SK-MEL-5 (cell line): ENCODE measurements at regions not wholly inside any gene's neighbourhood (a gene's known extent, or its start where the extent isn't known, plus 50 kb on each side); places are given as distances from the start of the nearest gene placed in this dataset.
"Not testable (repeated sequence)": the region's sequence is repeated elsewhere in the genome, so short reads cannot be mapped to it uniquely, and the experiment has no call there.

Experiments used
- DNase-seq: peaks from one replicate; pipeline ENCODE4 v3.0.0-alpha.2; 2016; ENCODE audit warnings: low read depth, low spot score
- in situ Hi-C: cut with HindIII; loops from 2 replicates; pipeline ENCODE4 v1.10.0; 2016; ENCODE audit warnings: low sequenced_read_pairs, high pct_unique_total_duplicates, low pct_unique_long_range_greater_than_20kb

DNA sequence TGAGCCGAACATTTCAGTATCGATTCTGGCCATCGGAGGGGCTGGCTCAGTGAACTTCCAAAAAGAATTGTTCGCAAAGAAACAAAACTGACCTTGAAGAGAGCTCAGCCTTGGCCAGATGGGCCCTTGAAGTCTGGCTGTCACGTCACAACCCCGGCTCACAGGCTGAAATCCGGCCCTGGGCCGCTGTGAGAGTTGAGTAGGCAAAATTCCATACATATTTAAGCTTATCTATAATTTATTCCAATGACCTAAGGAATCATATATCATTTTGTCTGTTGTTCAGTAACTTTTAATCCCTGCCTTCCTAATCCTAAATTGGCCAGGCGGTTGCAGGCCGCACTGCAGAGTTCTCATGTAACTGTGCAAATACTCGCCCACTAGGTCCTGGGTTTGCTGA is 174.8 kb downstream of the LAT start:
- DNase-seq, in situ Hi-C loops: not testable (repeated sequence)

DNA sequence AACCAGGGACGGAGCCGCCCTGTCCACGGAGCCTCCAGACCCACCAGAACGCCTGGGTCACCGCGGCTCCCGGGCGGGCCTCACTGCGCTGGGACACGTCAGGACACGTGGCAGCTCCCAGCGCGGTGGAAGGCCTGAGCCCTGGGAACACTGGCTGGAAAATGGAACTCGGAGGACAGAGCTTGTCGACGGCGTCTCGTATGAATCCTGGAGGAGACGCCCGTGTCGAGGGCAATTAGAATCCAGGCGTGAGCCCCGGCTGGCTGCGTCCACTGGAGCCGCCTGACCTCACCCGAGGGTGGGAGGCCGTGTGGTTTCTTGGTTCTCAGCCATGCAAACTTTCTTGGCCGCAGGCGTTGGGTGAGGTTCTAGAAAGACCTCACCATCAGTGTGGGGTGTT is 173.9 kb downstream of the LAT start:
- no peak for DNase-seq
- in situ Hi-C loops, result no loop called here

DNA sequence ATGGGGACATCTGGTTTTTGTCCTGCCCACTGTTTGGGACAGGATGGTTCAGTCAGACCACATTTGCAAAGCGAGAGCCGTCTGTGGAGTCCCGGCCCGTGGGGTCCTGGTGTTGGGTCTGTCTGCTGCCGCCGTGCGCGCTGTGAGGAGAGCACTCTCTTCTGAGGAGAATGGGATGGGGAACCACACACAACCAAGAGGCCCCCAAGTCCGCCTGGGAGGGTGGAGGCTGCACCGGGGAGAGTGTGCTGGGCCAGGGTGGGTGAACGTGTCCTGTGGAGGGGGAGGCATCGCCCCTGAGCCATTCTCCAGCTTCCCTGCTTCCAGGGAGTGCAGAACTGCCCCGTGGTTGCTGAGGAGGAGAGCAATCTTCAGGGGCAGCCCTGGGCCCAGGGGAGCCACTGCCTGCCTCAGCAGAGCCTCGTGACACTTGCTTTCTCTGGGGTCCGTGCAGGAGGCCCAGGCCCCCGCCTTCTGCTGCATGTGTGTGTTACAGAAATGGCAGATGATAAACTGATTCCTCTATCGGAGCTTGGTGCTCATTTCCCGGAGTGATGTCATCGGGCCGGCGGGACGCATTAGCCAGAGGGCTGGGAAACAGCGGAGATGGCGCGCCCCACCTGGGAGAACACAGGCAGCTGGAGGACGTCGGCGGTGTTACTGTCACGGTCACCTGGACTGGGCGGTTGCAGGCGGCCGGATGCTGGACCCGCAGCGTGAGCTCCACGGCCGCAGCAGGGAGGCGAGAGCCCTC is 173.4 kb downstream of the LAT start:
- DNase-seq, in situ Hi-C loops: not testable (repeated sequence)

DNA sequence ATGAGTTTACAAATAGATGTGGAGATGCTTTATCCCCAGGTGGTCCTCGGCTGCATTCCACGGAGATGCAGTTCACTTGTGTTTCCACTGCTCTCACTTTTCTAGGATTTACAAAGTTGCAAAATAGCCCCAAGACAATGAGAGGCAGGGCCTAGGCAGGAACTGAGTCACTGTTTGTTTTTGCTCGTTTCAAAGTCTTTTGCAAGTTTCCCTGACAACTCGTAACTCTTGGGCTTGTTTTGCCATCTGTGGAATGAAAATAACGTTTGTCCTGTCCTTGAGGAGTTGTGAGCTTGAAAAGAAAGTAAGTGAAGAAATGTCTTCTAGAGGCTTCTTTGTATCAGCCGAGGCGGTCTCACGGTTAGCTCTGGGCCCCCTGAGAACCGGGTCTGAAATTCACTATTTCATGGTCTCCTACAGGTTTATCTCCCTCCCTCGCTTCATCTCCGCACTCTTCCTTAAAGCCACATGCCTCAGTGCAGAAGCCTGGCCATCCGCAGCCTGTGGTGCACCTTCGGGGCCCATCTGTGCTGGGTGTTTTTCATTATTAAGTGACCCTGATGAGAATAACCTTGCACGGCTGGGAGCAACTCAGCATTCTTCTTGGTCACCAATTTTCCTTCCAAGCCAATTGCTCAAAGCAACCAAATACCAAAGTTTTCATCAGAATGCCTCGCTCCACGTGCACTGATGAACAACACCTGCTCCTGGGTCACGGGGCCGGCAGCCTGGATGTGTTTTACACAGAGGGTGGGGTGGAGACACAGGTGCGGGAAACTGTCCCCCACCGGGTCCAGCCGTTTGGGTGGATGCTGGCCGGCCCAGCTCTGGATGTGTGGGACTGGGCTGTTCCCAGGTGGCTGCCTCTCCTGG is 172.4 kb downstream of the LAT start:
- in situ Hi-C loops, result not testable (repeated sequence)
- DNase-seq, result peak; percentile 5

DNA sequence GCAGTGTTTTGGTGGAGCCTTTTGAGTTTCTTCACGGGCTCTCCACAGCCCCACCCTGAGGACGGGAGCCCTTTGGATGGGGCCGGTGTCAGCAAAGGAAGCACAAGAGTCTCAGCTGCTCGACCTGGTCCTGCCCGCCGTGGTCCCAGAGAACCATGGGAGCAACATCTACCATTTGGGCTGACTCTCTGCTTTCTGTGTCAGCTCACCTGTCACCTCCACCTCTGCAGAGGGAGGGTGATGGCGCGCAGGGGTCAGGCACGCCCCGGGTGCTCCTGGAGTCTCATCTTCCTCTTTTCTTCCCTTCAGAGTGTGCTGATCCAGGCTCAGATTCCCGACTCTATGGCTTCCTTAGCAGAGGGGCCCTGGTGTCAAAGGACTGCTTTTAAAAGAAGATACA is 171.7 kb downstream of the LAT start:
- in situ Hi-C loops, result no loop called here
- no peak for DNase-seq

DNA sequence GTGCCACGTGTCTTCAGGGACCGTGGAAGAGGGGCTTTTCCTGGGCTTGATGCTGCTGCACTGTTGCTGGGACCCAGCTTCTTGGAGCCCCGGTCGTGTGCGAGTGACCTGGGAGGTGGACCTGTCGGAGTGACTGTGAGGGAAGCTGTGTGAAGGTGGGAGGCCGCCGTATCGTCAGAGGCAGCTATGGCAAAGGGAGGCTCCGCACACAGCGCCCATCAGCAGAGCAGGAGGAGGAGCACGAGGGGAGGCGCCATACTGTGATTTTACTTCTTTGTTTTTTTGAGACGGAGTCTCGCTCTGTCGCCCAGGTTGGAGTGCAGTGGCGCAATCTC is 171.0 kb downstream of the LAT start:
- in situ Hi-C loops, DNase-seq: not testable (repeated sequence)

DNA sequence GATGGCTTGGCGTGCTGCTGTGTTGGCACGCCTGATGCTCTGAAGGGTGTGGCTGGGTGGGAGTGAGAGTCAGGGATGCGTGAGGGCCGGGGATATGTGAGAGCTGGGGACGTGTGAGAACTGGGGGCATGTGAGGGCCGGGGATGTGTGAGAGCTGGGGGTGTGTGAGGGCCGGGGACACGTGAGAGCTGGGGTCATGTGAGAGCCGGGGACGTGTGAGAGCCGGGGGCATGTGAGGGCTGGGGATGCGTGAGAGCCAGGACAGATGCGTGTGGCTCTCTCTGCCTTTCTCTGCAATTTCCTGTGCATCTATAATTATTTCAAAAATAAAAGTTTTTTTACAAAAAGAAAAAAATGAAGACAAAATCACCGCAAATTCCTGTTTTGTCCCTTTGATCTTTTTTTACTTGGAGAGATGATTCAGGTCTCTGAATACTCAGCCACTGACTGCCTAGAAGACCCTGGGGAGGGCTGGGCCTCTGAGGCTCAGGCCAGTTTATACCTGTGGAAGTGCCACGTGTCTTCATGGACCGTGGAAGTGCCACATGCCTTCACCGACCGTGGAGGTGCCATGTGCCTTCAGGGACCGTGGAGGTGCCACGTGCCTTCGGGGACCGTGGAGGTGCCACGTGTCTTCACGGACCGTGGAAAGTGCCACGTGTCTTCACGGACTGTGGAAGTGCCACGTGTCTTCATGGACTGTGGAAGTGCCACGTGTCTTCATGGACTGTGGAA is 170.4 kb downstream of the LAT start:
- DNase-seq, in situ Hi-C loops: not testable (repeated sequence)

DNA sequence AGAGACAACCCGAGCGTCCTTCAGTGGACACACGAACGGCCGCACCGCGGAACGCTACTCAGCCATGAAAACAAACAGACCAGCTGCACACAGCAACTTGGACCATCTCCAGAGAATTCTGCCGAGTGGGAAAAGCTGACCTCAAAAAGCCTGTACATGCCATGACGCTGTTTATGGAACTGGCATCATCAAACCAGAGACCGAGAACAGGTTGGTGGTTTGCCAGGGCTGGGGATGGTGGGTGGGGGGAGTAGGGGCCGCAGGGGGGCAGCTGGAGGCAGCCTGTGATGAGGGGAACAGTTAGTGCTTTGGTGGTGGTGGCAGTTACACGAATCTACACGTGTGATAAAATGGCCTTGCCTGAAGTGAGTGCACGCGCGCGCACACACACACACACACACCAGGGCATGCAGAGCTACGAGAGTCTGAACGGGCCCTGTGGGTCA is 169.8 kb downstream of the LAT start:
- DNase-seq, result no peak
- in situ Hi-C loops, result no loop called here

DNA sequence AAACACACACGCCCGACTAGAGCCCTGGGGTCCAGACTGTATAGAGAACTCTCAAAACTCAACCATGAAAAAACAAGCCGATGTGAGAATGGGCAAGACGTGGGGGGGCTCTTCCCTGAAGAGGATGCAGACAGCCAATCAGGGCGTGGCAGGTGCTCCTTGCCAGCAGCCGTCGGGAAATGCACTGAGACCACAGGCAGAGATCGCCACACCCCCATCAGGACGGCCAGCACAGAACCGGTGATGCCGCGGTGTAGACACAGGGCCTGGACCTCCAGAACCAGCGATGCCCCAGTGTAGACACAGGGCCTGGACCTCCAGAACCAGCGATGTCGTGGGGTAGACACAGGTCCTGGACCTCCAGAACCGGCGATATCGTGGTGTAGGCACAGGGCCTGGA is 169.2 kb downstream of the LAT start:
- in situ Hi-C loops, result no loop called here
- no peak for DNase-seq

DNA sequence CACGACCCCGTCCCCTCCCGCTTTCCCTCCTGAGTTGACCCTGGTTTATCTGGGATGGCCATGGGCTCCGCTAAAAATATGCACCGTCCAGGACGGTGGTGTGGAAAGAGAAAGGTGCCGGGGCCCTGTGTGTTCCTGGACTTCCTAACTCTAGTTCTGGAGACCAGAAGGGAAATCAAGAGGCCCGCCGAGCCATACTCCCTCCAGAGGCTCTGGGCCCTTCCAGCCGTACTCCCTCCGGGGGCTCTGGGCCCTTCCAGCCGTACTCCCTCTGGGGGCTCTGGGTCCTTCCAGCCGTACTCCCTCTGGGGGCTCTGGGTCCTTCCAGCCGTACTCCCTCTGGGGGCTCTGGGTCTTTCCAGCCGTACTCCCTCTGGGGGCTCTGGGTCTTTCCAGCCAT is 168.5 kb downstream of the LAT start:
- DNase-seq, in situ Hi-C loops: not testable (repeated sequence)

DNA sequence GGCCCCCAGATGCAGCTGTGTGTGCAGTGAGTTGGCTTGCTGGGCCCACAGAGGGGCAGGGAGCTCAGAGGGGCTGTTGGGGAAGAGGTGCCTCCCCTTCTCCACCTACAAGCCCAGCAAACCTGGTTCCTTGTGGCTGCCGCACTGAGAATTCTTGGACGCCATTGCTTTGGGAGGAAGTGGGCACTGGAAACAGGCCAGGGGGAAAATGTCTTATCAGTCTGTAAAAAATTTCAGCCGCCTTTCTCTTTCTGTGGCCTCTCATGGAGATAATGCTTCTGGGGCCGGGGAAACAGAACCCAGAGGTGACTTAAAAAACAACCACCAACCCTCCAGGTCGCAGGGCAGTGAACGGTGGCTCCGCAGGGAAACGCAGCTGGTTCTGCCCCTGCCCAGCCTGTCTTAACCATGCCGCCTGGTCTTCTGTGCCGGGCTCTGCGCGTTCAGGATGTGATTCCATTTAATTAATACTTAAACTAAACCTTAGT is 167.7 kb downstream of the LAT start:
- in situ Hi-C loops, result not testable (repeated sequence)

DNA sequence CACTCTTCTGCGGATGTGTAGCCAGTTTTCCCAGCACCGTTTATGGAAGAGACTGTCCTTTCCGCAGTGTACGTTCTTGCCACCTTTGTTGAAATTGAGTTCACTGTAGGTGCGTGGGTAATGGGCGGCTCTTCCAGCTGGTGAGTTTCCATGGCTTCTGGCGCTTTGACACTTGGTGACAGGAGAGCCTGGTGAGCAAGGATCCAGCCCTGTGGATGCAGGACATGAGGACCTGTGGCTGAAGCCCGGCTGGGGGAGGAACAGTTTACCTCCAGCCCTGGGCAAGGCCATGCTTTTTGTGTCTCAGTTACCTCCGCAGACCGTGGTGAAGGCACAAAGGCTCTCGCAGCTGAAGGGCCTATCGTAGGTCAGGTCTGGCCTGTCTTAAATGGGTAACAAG is 166.5 kb downstream of the LAT start:
- in situ Hi-C loops, result no loop called here
- DNase-seq, result no peak

More for the DNA sequence above, 167.7 kb downstream of the LAT start:
- not testable (repeated sequence) for DNase-seq

DNA sequence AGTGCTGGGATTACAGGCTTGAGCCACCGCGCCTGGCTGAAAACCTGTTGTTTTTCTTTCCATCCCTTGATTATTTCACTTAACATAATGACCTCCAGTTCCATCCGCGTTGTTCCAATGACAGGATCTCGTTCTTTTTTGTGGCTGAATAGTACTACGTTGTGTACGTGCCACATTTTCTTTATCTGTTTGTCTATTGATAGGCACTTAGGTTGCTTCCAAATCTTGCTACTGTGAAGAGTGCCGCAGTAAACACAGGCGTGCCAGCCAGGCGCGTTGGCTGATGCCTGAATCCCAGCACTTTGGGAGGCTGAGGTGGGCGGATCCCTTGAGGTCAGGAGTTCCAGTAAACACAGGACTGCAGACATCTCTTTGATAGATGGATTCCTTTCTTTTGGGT is 165.1 kb downstream of the LAT start:
- DNase-seq, in situ Hi-C loops: not testable (repeated sequence)

DNA sequence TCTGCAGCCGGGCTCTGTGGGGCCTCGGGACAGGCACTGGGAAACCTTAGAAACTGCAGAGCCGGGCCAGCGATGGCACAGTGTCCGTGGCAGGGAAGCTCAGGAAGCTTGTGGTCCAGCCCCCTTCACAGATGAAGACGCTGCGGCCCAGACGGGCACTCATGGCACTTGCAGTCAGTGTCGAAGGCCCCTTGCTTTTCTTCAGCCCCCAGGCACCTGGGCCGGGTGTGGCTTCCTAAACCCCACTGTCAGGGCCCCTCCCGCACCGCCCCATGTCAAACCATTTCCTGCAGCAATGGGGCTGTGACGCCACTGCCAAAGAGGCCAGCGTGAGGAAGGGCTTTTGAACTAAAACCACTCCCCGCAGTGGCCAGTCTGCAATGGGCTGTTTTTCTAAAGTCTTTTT is 164.0 kb downstream of the LAT start:
- no peak for DNase-seq
- in situ Hi-C loops, result no loop called here

DNA sequence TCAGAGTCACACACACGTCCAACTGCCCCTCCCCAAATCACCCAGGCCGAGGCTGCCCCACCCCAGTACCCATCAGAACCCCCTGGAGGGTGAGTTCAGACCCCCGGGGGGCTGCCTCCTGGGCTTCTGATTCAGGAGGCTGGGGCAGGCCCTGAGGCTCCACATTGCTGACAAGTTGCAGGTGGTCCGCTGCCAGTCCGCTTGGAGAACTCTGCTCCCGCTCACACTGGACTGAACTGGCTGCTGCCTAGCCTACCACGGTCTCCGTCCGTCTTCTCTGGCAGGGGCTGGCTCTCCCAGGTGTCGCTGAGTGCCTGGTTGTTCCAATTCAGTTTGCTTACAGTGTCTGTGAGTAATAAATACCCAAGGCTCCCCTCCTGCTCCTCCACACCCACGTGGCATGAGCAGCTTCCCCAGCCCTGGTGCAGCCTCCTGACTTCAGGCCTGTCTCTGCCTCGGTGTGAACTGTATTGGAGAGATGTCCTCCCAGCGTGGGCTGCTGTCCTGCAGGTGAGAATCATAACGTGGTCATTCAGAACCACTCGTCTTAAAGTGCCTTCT is 163.4 kb downstream of the LAT start:
- no peak for DNase-seq
- in situ Hi-C loops, result no loop called here

DNA sequence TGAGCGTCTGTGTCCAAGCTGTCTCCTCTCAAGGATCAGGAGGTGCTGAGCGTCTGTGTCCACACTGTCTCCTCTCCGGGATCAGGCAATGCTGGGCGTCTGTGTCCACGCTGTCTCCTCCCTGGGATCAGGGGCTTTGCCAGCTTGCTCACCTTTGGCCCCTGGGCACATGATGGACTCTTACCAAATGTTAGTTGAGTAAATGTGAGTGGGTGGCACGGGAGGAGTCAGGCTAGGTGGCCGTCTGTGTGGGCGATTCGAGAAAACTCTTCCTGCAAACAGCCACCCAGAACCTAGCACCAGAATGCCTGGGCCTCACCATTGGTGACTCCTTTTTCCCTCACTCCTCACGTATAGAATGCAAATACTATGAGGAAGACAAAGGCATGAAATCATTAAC is 162.9 kb downstream of the LAT start:
- in situ Hi-C loops, DNase-seq: not testable (repeated sequence)

DNA sequence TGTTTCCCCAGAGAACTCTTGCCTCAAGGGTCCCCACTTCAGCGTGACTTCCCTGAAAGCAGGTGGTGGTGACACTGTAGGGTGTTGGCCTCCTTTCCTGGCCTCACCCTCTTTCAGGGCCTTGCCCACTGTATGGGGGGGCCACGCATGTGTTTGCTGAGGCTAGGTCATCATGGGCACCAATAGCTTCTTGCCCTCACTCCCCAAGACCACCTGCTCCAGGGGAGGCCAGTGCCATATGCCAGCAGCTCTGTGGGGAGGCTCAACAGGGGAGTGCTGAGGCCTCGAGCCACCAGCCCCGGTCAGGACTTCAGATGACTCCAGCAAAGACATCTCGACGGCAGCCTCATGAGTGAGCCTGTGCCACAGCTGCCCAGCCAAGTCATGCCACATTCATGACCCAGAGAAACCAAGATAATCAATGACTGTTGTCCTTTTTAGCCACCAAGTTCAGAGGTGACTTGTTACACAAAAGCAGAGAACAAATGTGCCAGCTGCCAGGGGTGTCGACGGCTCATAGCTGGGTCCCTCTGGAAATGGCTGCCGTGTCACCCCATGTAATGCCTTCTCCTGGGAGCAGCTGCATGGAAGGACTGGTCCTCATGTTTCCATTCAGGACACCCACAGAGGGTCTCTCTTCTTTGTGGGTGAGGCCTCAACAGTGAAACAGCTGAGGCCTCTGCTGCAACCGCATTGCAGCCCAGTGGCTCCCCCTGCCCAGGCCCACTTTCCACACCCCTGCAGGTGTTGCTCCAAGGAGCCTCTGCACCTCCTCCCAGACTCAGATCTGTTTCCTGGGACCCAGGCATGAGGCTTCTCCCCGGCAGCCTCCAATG is 162.2 kb downstream of the LAT start:
- in situ Hi-C loops, DNase-seq: not testable (repeated sequence)
